ENCODE measurements at regions not wholly inside any gene's neighbourhood (a gene's known extent, or its start where the extent isn't known, plus 50 kb on each side); places are given as distances from the start of the nearest gene placed in this dataset.

GRCh38 chr1:234957330-234958065, 171.1 kb downstream of the TOMM20 start (continued):
- TF ChIP-seq ELF1 (CRISPR knock-in tag; IDR thresholded peaks at IDR 0.05) (peak; percentile 52), MLXIP (CRISPR knock-in tag; IDR thresholded peaks at IDR 0.05; ENCODE audit: borderline replicate concordance) (no peak), ZNF780A (CRISPR knock-in tag; IDR thresholded peaks at IDR 0.05) (peak; percentile 77; the same call in 1 of the 2 replicates), ZNF280B (CRISPR knock-in tag; IDR thresholded peaks at IDR 0.05; ENCODE audit: borderline replicate concordance) (no peak), ZNF737 (CRISPR knock-in tag; IDR thresholded peaks at IDR 0.05; ENCODE audit: borderline replicate concordance) (no peak), GLI4 (CRISPR knock-in tag; IDR thresholded peaks at IDR 0.05; ENCODE audit: borderline replicate concordance) (peak; percentile 45; the same call in 1 of the 2 replicates), SOX13 (IDR thresholded peaks at IDR 0.05) (peak; percentile 92), SOX13 (CRISPR knock-in tag; conservative IDR thresholded peaks at IDR 0.05 in 1 of 2, IDR thresholded peaks at IDR 0.05 in 1 of 2) (peak in 1 of 2 experiments; percentile 91; a peak in 2 of 4 replicates), SNAPC5 (CRISPR knock-in tag; IDR thresholded peaks at IDR 0.05; ENCODE audit: borderline replicate concordance) (peak; percentile 49), PCBP2 (optimal IDR thresholded peaks at IDR 0.05; ENCODE audit: low read depth, low read length, poor library complexity, severe bottlenecking) (no peak), ZNF207 (IDR thresholded peaks at IDR 0.05; ENCODE audit: borderline replicate concordance) (no peak), SIX4 (CRISPR knock-in tag; IDR thresholded peaks at IDR 0.05) (peak; percentile 99), POLR2G (IDR thresholded peaks at IDR 0.05; ENCODE audit: low read depth, low read length) (peak; percentile 34), SCMH1 (CRISPR knock-in tag; IDR thresholded peaks at IDR 0.05; ENCODE audit: borderline replicate concordance) (no peak), SALL2 (CRISPR knock-in tag; IDR thresholded peaks at IDR 0.05) (peak; percentile 13; the same call in 1 of the 2 replicates), PPARG (CRISPR knock-in tag; conservative IDR thresholded peaks at IDR 0.05) (peak; percentile 78), EEA1 (CRISPR knock-in tag; IDR thresholded peaks at IDR 0.05; ENCODE audit: borderline replicate concordance) (no peak), THAP9 (CRISPR knock-in tag; IDR thresholded peaks at IDR 0.05; ENCODE audit: borderline replicate concordance) (0 out of 2 replicates have a peak, but pooled peaks have one; percentile 29), SMARCC2 (IDR thresholded peaks at IDR 0.05) (no peak), HES4 (CRISPR knock-in tag; IDR thresholded peaks at IDR 0.05; ENCODE audit: borderline replicate concordance) (no peak), ZNF879 (CRISPR knock-in tag; IDR thresholded peaks at IDR 0.05) (0 out of 2 replicates have a peak, but pooled peaks have one; percentile 27), ZNF7 (CRISPR knock-in tag; IDR thresholded peaks at IDR 0.05) (no peak)
